Transverse colon (tissue), 4 donors: ENCODE measurements at regions not wholly inside any gene's neighbourhood (a gene's known extent, or its start where the extent isn't known, plus 50 kb on each side); places are given as distances from the start of the nearest gene placed in this dataset.

Source experiments
- DNase-seq: peaks from one replicate; pipeline ENCODE4 v3.0.0-alpha.2; 2019
- H3K27ac ChIP-seq, 4 donors: fragments of 200-600 bp; sonication (generic); 2 replicates each; pipeline ENCODE4 v1.5.1; 2016 to 2018; ENCODE audit warnings: inconsistent platforms in 4 of 4
- H3K27me3 ChIP-seq: fragments of 200-600 bp; sonication (generic); 2 replicates; pipeline ENCODE4 v1.5.1; 2017; ENCODE audit warnings: inconsistent platforms
- H3K36me3 ChIP-seq, 4 donors: fragments of 200-600 bp; sonication (generic); 2 replicates each; pipeline ENCODE4 v1.5.1; 2017 to 2019; ENCODE audit warnings: inconsistent platforms in 4 of 4
- H3K4me1 ChIP-seq, 4 donors: fragments of 200-600 bp; sonication (generic); 2 replicates each; pipeline ENCODE4 v1.5.1; 2017 to 2020; ENCODE audit warnings: inconsistent platforms in 4 of 4
- H3K4me3 ChIP-seq, 4 donors: fragments of 200-600 bp; sonication (generic); 1 replicate in 1 of 4; 2 replicates in 3 of 4; pipeline versions ENCODE4 v1.5.1 to v1.6.1; 2017 to 2019; ENCODE audit warnings: inconsistent platforms in 4 of 4
- H3K9me3 ChIP-seq, 2 donors: fragments of 200-600 bp; sonication (generic); 2 replicates each; pipeline ENCODE4 v1.5.1; 2017 to 2019; ENCODE audit warnings: inconsistent platforms in 2 of 2
- CTCF ChIP-seq, 5 experiments: fragments of 200-600 bp in 3 of 5; fragments of 450-650 bp in 2 of 5; sonication (generic) in 3 of 5; IDR thresholded peaks; 1 replicate in 2 of 5; 2 replicates in 3 of 5; pipeline ENCODE4 v1.5.1; 2016 to 2017; ENCODE audit warnings: antibody characterized with exemption in 5 of 5, inconsistent platforms in 3 of 5, mild to moderate bottlenecking in 2 of 5, moderate library complexity in 1 of 5
- EP300 ChIP-seq: sonication (generic); formaldehyde crosslinking; IDR thresholded peaks from one replicate; pipeline ENCODE4 v1.6.1; 2017; ENCODE audit warnings: antibody characterized with exemption, low read depth
- POLR2A ChIP-seq: fragments of 450-650 bp; IDR thresholded peaks from one replicate; pipeline ENCODE4 v1.6.1; 2016; ENCODE audit warnings: antibody characterized with exemption, mild to moderate bottlenecking, moderate library complexity
- POLR2AphosphoS5 ChIP-seq, 3 donors: sonication (generic); formaldehyde crosslinking; IDR thresholded peaks; one replicate each; pipeline ENCODE4 v1.6.1; 2016; ENCODE audit warnings: antibody characterized with exemption in 3 of 3
- WGBS, 2 donors: methylation state at CpG; one replicate each; pipeline ENCODE4 v1.1.5; 2018; ENCODE audit warnings: low coverage in 1 of 2; 5-methylcytosine and 5-hydroxymethylcytosine counted together
- in situ Hi-C, 4 donors: fragments of 200-750 bp; cut with MboI; loops; one replicate each; pipeline versions ENCODE4 v1.15.0 to v1.15.1; 2017; ENCODE audit warnings: low sequenced_read_pairs in 3 of 4, low pct_ligation_motif_present in 1 of 4, low pct_unique_long_range_greater_than_20kb in 1 of 4
- intact Hi-C: fragments of 100-400 bp; cut with DNase I; formaldehyde crosslinking; loops from one replicate; pipeline ENCODE4 v1.15.1; 2023; ENCODE audit warnings: low total_unique reads

GRCh38 chr2:168401048-168401556 is 55.0 kb upstream of the CERS6 start:
- in situ Hi-C loops (no loop called here), intact Hi-C loops (no loop called here)
- Histone ChIP-seq H3K4me3 (no peak overlapping the region), H3K9me3 (peaks cover 0 to 3% of the 10 kb centered on the region in 2 donors), H3K27ac (no peak overlapping the region), H3K27me3 (no peaks in the 10 kb centered on the region), H3K4me1 (peaks cover 0 to 23% (median 10%) of the 10 kb centered on the region in 4 donors), H3K36me3 (no peaks in the 10 kb centered on the region)
- 63% methylated on average over 4 of the region's 4 CpGs; no CpG with 5 or more reads in 1 of the 2 donors for WGBS, 2 donors
- DNase-seq: no peak
- TF ChIP-seq EP300 (no peak), POLR2A (no peak)

- Histone ChIP-seq H3K9me3 (peaks cover 0 to 3% of the 10 kb centered on the region in 2 donors), H3K4me1 (peaks cover 0 to 23% (median 10%) of the 10 kb centered on the region in 4 donors), H3K4me3 (no peak overlapping the region), H3K36me3 (no peaks in the 10 kb centered on the region), H3K27me3 (no peaks in the 10 kb centered on the region), H3K27ac (no peak overlapping the region)
- intact Hi-C loops (no loop called here), in situ Hi-C loops (no loop called here)
- DNase-seq: no peak
- WGBS, 2 donors: 55 to 67% methylated on average over 1 of the region's 1 CpG
- TF ChIP-seq POLR2A: no peak
- TF ChIP-seq EP300: no peak
- no peak for TF ChIP-seq CTCF (IDR thresholded peaks at IDR 0.05)
- no peak for TF ChIP-seq POLR2AphosphoS5 (IDR thresholded peaks at IDR 0.05)
These were observed 54.3 kb upstream of the CERS6 start for GRCh38 chr2:168401771-168402170.

- intact Hi-C loops (no loop called here), in situ Hi-C loops (no loop called here)
- Histone ChIP-seq H3K4me1 (peaks cover 0 to 23% (median 10%) of the 10 kb centered on the region in 4 donors), H3K36me3 (no peaks in the 10 kb centered on the region), H3K4me3 (no peak overlapping the region), H3K9me3 (peaks cover 0 to 3% of the 10 kb centered on the region in 2 donors), H3K27me3 (no peaks in the 10 kb centered on the region), H3K27ac (no peak overlapping the region)
- no peak for DNase-seq
- WGBS, 2 donors: 79 to 83% methylated on average over 1 of the region's 1 CpG
- no peak for TF ChIP-seq EP300
- TF ChIP-seq POLR2A: no peak
These were observed 53.5 kb upstream of the CERS6 start for GRCh38 chr2:168402531-168402930.

- Histone ChIP-seq H3K36me3 (no peaks in the 10 kb centered on the region), H3K4me3 (no peak overlapping the region), H3K27me3 (no peaks in the 10 kb centered on the region), H3K27ac (no peak overlapping the region), H3K9me3 (peaks cover 3 to 4% of the 10 kb centered on the region in 2 donors), H3K4me1 (peaks cover 0 to 20% (median 10%) of the 10 kb centered on the region in 4 donors)
- 79 to 86% methylated on average over 2 of the region's 2 CpGs for WGBS, 2 donors
- intact Hi-C loops (no loop called here), in situ Hi-C loops (no loop called here)
- no peak for TF ChIP-seq CTCF (IDR thresholded peaks at IDR 0.05)
- no peak for TF ChIP-seq EP300
- TF ChIP-seq POLR2AphosphoS5 (IDR thresholded peaks at IDR 0.05): no peak
- no peak for TF ChIP-seq POLR2A
- DNase-seq: no peak
These were observed 52.3 kb upstream of the CERS6 start for GRCh38 chr2:168403736-168404135.

DNA sequence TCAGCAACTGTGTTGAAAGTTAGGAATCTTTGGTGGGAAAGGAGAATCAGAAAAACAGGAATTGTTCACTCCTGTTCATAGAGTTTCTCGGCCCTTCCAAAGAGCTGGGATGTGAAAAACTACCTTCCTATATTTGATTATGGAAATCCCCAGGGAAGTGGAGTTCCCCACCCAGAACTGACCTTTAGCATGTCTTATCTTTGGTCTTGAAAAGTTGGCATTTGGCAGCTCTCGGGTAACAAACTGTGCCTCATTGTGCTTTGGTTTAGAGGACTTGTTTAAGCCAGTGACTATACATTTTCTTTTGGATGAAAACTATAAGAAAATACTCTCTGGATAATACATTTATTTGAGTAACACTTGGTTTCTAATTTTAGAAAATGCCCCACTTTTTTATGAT is 51.3 kb upstream of the CERS6 start:
- DNase-seq: peak; percentile 14
- intact Hi-C loops (no loop called here), in situ Hi-C loops (no loop called here)
- H3K4me1 ChIP-seq: peaks cover 0 to 20% (median 10%) of the 10 kb centered on the region in 4 donors
- H3K9me3 ChIP-seq: peaks cover 0 to 4% of the 10 kb centered on the region in 2 donors
- H3K27me3 ChIP-seq: no peaks in the 10 kb centered on the region
- H3K27ac ChIP-seq: peak overlapping the region in 3 of 4 donors; percentile 28 to 47 (median 45)
- no peak for TF ChIP-seq CTCF (IDR thresholded peaks at IDR 0.05)
- no peak for TF ChIP-seq POLR2AphosphoS5 (IDR thresholded peaks at IDR 0.05)
- no peak for TF ChIP-seq EP300
- no peak for TF ChIP-seq POLR2A
- WGBS, 2 donors: 40 to 48% methylated on average over 2 of the region's 2 CpGs
- H3K36me3 ChIP-seq: no peaks in the 10 kb centered on the region
- no peak overlapping the region for H3K4me3 ChIP-seq
